Chondrocyte (in vitro differentiated cells): ENCODE measurements at regions not wholly inside any gene's neighbourhood (a gene's known extent, or its start where the extent isn't known, plus 50 kb on each side); places are given as distances from the start of the nearest gene placed in this dataset.
A peak's percentile ranks its signal among the peaks of the same experiment; 100 is the strongest.

Experiments used
- DNase-seq: peaks from one replicate; pipeline ENCODE4 v3.0.0; 2021; ENCODE audit warnings: mixed read lengths, low spot score
- H3K27ac Mint-ChIP-seq: one replicate; pipeline ENCODE4 v1.8.0; 2021; ENCODE audit warnings: mild to moderate bottlenecking, moderate library complexity, mixed read lengths; ENCODE audit not compliant: unreplicated experiment
- H3K27me3 Mint-ChIP-seq: 2 replicates; pipeline ENCODE4 v1.8.0; 2021; ENCODE audit warnings: low read depth, mixed read lengths
- H3K36me3 Mint-ChIP-seq: 2 replicates; pipeline ENCODE4 v1.8.0; 2021; ENCODE audit warnings: low read depth, mixed read lengths
- H3K4me1 Mint-ChIP-seq: 2 replicates; pipeline ENCODE4 v1.8.0; 2021; ENCODE audit warnings: low read depth, mild to moderate bottlenecking, mixed read lengths
- H3K4me3 Mint-ChIP-seq: one replicate; pipeline ENCODE4 v1.8.0; 2021; ENCODE audit warnings: mild to moderate bottlenecking, moderate library complexity, mixed read lengths; ENCODE audit not compliant: unreplicated experiment
- H3K9me3 Mint-ChIP-seq: 2 replicates; pipeline ENCODE4 v1.8.0; 2021; ENCODE audit warnings: low read depth, mixed read lengths
- TF ChIP-seq, protein P1 (sequence below): fragments of 200-600 bp; sonication (generic); IDR thresholded peaks from 2 replicates; pipeline ENCODE4 v1.5.0; 2021; ENCODE audit warnings: antibody characterized with exemption, mild to moderate bottlenecking, moderate library complexity

DNA sequence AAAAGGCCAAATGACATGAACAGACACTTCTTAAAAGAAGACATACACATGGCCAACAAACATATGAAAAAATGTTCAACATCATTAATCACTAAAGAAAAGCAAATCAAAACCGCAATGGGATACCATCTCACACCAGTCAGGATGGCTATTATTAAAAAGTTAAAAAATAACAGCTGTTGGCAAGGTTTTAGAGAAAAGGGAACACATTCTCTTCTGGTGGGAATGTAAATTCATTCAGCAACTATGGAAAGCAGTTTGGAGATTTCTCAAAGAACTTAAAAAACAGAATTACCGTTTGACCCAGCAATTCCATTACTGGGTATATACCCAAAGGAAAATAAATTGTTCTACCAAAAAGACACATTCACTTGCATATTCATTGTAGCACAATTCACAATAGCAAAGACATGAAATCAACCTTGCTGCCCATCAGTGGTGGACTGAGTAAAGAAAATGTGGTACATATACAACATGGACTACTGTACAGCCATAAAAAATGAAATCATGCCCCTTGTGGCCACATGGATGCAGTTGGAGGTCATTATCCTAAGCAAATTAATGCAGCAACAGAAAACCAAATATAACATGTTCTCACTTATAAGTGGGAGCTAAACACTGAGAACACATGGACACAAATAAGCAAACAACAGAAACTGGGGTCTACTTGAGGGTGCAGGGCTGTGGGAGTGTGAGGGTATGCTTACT is 190.7 kb upstream of the MCTP2 start:
- H3K4me3 Mint-ChIP-seq, result no peak overlapping the region
- TF ChIP-seq, protein P1, sequence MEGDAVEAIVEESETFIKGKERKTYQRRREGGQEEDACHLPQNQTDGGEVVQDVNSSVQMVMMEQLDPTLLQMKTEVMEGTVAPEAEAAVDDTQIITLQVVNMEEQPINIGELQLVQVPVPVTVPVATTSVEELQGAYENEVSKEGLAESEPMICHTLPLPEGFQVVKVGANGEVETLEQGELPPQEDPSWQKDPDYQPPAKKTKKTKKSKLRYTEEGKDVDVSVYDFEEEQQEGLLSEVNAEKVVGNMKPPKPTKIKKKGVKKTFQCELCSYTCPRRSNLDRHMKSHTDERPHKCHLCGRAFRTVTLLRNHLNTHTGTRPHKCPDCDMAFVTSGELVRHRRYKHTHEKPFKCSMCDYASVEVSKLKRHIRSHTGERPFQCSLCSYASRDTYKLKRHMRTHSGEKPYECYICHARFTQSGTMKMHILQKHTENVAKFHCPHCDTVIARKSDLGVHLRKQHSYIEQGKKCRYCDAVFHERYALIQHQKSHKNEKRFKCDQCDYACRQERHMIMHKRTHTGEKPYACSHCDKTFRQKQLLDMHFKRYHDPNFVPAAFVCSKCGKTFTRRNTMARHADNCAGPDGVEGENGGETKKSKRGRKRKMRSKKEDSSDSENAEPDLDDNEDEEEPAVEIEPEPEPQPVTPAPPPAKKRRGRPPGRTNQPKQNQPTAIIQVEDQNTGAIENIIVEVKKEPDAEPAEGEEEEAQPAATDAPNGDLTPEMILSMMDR, result peak; percentile 25
- peaks cover 1% of the 10 kb centered on the region for H3K27me3 Mint-ChIP-seq
- H3K9me3 Mint-ChIP-seq, result peaks cover 14% of the 10 kb centered on the region
- H3K4me1 Mint-ChIP-seq, result peaks cover 4% of the 10 kb centered on the region
- no peak overlapping the region for H3K27ac Mint-ChIP-seq
- peaks cover 3% of the 10 kb centered on the region for H3K36me3 Mint-ChIP-seq
- no peak for DNase-seq

DNA sequence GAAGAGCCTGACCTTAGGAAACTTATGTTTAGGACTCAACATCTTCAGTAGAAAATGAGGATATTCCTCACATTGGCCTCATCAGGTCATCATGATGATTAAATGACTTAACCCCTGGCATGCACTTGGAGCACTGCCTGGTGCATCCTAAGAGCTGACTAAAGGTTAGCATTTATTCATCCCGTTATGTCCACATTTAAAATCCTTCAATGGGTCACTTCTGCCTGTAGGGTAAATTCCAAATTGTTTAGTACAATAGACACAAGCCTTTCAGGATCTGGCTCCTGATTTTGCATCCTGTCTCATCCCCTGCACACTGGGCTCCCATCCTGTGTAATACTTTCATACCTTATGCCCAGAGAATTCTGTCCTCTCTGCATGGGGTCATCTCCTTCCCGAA is 195.2 kb upstream of the MCTP2 start:
- no peak overlapping the region for H3K27ac Mint-ChIP-seq
- H3K27me3 Mint-ChIP-seq, result no peaks in the 10 kb centered on the region
- H3K36me3 Mint-ChIP-seq, result peaks cover 1% of the 10 kb centered on the region
- peaks cover 10% of the 10 kb centered on the region for H3K9me3 Mint-ChIP-seq
- DNase-seq, result no peak
- no peak overlapping the region for H3K4me3 Mint-ChIP-seq
- TF ChIP-seq, protein P1, result no peak
- no peaks in the 10 kb centered on the region for H3K4me1 Mint-ChIP-seq

DNA sequence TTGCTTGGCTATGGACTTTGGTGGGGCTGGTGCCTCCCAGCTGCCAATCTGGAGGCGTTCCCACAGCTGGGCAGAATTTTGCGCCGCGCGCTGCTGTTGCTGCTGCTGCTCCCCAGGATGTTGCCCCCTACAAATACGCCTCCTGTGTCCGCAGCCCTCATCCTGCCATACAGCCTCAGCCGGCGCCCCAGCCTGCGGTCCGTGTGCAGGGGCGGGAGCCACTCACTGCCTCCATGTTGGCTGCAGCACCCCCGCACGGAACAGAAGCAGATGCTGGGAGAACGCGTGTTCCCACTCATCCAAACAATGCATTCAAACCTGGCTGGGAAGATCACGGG is 197.7 kb upstream of the MCTP2 start:
- Mint-ChIP-seq H3K4me1 (no peaks in the 10 kb centered on the region), H3K27me3 (peaks cover 2% of the 10 kb centered on the region), H3K27ac (no peak overlapping the region), H3K9me3 (peaks cover 6% of the 10 kb centered on the region), H3K36me3 (no peaks in the 10 kb centered on the region), H3K4me3 (no peak overlapping the region)
- peak; percentile 85 for DNase-seq
- TF ChIP-seq, protein P1, result no peak

DNA sequence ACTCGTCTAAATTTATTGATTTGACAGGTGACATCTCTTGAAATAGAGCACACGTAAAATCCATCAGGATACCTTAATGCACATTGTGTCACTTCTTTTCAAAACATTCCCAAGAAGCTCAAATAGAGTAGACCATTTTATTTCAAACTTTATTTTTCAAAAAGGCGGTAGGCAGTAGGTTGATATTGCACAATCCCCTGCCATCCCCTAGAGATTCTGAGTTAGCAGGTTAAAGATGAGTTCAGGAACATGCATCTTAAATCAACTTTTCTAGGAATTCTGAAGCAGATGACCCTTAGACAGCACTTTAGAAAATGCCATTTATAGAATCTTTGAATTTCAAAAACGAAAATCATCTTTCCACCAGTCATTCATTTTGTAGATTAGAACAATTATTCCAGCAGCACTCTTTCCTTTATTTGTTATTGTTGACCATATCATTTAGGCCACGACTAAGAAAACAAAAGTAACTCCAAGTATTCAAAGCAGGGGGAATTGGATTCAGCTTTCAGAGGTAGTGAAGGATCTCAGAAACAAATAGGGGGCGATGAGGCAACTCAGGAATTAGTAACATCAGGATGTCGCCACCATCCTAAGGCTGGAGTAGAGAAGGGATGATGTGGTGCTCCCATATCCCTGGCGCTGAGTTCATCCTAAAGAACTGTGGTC is 198.2 kb upstream of the MCTP2 start:
- no peak for DNase-seq
- TF ChIP-seq, protein P1, result no peak
- no peaks in the 10 kb centered on the region for H3K4me1 Mint-ChIP-seq
- no peak overlapping the region for H3K27ac Mint-ChIP-seq
- peaks cover 1% of the 10 kb centered on the region for H3K9me3 Mint-ChIP-seq
- H3K27me3 Mint-ChIP-seq, result peaks cover 2% of the 10 kb centered on the region
- no peaks in the 10 kb centered on the region for H3K36me3 Mint-ChIP-seq
- no peak overlapping the region for H3K4me3 Mint-ChIP-seq

DNA sequence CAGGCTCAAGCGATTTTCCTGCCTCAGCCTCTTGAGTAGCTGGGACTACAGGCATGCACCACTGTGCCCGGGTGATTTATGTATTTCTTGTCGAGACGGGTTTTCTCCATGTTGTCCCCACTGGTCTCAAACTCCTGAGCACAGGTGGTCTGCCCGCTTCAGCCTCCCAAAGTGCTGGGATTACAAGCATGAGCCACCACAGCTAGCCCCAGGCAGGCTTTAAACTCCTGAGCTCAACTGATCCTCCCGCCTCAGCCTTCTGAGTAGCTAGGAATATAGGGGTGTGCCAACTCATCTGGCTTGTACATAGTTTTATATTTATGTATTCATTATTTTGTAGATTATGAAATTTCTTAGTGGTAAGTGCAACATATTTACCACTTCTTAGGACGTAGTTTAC is 198.8 kb upstream of the MCTP2 start:
- H3K4me3 Mint-ChIP-seq, result no peak overlapping the region

More for the DNA sequence above, 198.8 kb upstream of the MCTP2 start:
- Mint-ChIP-seq H3K27ac (no peak overlapping the region), H3K9me3 (no peaks in the 10 kb centered on the region), H3K4me1 (no peaks in the 10 kb centered on the region), H3K36me3 (no peaks in the 10 kb centered on the region), H3K27me3 (peaks cover 2% of the 10 kb centered on the region)
- DNase-seq, result no peak
- TF ChIP-seq, protein P1, result no peak
